Stimulated activated CD8-positive, alpha-beta memory T cell treated with anti-CD3 and anti-CD28 coated beads, Interleukin-7, amount 100 ng/mL, for 1 hour (primary cell): ENCODE measurements at regions not wholly inside any gene's neighbourhood (a gene's known extent, or its start where the extent isn't known, plus 50 kb on each side); places are given as distances from the start of the nearest gene placed in this dataset.
A peak's percentile ranks its signal among the peaks of the same experiment; 100 is the strongest.

ENCODE experiments used
- DNase-seq, 2 donors: peaks; one replicate each; pipeline ENCODE4 v3.0.0-alpha.2; 2020; ENCODE audit warnings: low read depth in 2 of 2

- no peak for DNase-seq
These were observed 229.6 kb upstream of the STARD13 start for GRCh38 chr13:33515146-33515545.

GRCh38 chr13:33518452-33518851 is 232.9 kb upstream of the STARD13 start:
- DNase-seq, result no peak

- DNase-seq, result no peak
These were observed 234.3 kb upstream of the STARD13 start for GRCh38 chr13:33519561-33520467.

GRCh38 chr13:33520468-33520839 is 234.9 kb upstream of the STARD13 start:
- DNase-seq, result no peak

GRCh38 chr13:33524086-33524485 is 238.5 kb upstream of the STARD13 start:
- DNase-seq, result no peak

- no peak for DNase-seq
These were observed 240.2 kb upstream of the STARD13 start for GRCh38 chr13:33525763-33526162.

GRCh38 chr13:33526718-33527117 is 241.2 kb upstream of the STARD13 start:
- no peak for DNase-seq

GRCh38 chr13:33528896-33529295 is 243.3 kb upstream of the STARD13 start:
- DNase-seq, result no peak

- no peak for DNase-seq
These were observed 245.9 kb upstream of the STARD13 start for GRCh38 chr13:33531484-33531883.

- DNase-seq, result no peak
These were observed 249.5 kb upstream of the STARD13 start for GRCh38 chr13:33535061-33535460.

- DNase-seq, result no peak
These were observed 251.0 kb upstream of the STARD13 start for GRCh38 chr13:33536601-33537000.

- no peak for DNase-seq
These were observed 251.5 kb upstream of the STARD13 start for GRCh38 chr13:33537026-33537425.

- DNase-seq, result no peak
These were observed 252.1 kb upstream of the STARD13 start for GRCh38 chr13:33537676-33538075.

GRCh38 chr13:33541456-33541855 is 255.9 kb upstream of the STARD13 start:
- DNase-seq, result no peak

GRCh38 chr13:33541962-33542308 is 256.4 kb upstream of the STARD13 start:
- no peak for DNase-seq

GRCh38 chr13:33542309-33543088 is 256.9 kb upstream of the STARD13 start:
- peak; percentile 97 for DNase-seq

- DNase-seq, result no peak
These were observed 257.5 kb upstream of the STARD13 start for GRCh38 chr13:33543089-33543459.

- DNase-seq, result no peak
These were observed 258.2 kb upstream of the STARD13 start for GRCh38 chr13:33543631-33544265.

- DNase-seq, result no peak
These were observed 258.8 kb upstream of the STARD13 start for GRCh38 chr13:33544308-33544707.

GRCh38 chr13:33545492-33545891 is 259.9 kb upstream of the STARD13 start:
- no peak for DNase-seq

- no peak for DNase-seq
These were observed 261.5 kb upstream of the STARD13 start for GRCh38 chr13:33547035-33547434.

GRCh38 chr13:33548069-33548468 is 262.5 kb upstream of the STARD13 start:
- DNase-seq, result no peak

- no peak for DNase-seq
These were observed 264.7 kb upstream of the STARD13 start for GRCh38 chr13:33550276-33550675.
